NCI-H345 (cell line): ENCODE measurements at regions not wholly inside any gene's neighbourhood (a gene's known extent, or its start where the extent isn't known, plus 50 kb on each side); places are given as distances from the start of the nearest gene placed in this dataset.

Source experiments
- DNase-seq: peaks from one replicate; lab custom pipeline; 2025; lab: John Stamatoyannopoulos, UW

GRCh38 chr3:64311424-64312061, 86.3 kb upstream of the PRICKLE2 start:
- no peak for DNase-seq

GRCh38 chr3:64308931-64309330, 83.7 kb upstream of the PRICKLE2 start:
- no peak for DNase-seq

GRCh38 chr3:64306745-64307144, 81.5 kb upstream of the PRICKLE2 start:
- DNase-seq, result no peak

GRCh38 chr3:64305731-64306130, 80.5 kb upstream of the PRICKLE2 start:
- DNase-seq, result no peak

GRCh38 chr3:64304828-64305410, 79.7 kb upstream of the PRICKLE2 start:
- no peak for DNase-seq

- DNase-seq, result no peak
Observed at GRCh38 chr3:64303881-64304280, 78.6 kb upstream of the PRICKLE2 start.

GRCh38 chr3:64303401-64303800, 78.1 kb upstream of the PRICKLE2 start:
- no peak for DNase-seq

- no peak for DNase-seq
Observed at GRCh38 chr3:64301476-64301875, 76.2 kb upstream of the PRICKLE2 start.

GRCh38 chr3:64300790-64301423, 75.6 kb upstream of the PRICKLE2 start:
- DNase-seq, result no peak

- no peak for DNase-seq
Observed at GRCh38 chr3:64299206-64299605, 73.9 kb upstream of the PRICKLE2 start.

GRCh38 chr3:64297563-64297962, 72.3 kb upstream of the PRICKLE2 start:
- no peak for DNase-seq

- DNase-seq, result no peak
Observed at GRCh38 chr3:64295594-64295993, 70.3 kb upstream of the PRICKLE2 start.

GRCh38 chr3:64294771-64295170, 69.5 kb upstream of the PRICKLE2 start:
- no peak for DNase-seq

- no peak for DNase-seq
Observed at GRCh38 chr3:64293121-64293520, 67.9 kb upstream of the PRICKLE2 start.

- DNase-seq, result no peak
Observed at GRCh38 chr3:64291956-64292355, 66.7 kb upstream of the PRICKLE2 start.

- DNase-seq, result no peak
Observed at GRCh38 chr3:64291345-64291744, 66.1 kb upstream of the PRICKLE2 start.

- no peak for DNase-seq
Observed at GRCh38 chr3:64290864-64291263, 65.6 kb upstream of the PRICKLE2 start.

GRCh38 chr3:64290161-64290560, 64.9 kb upstream of the PRICKLE2 start:
- DNase-seq, result no peak

GRCh38 chr3:64289622-64290021, 64.4 kb upstream of the PRICKLE2 start:
- no peak for DNase-seq

GRCh38 chr3:64278625-64279024, 53.4 kb upstream of the PRICKLE2 start:
- no peak for DNase-seq

- no peak for DNase-seq
Observed at GRCh38 chr3:64276131-64276530, 50.9 kb upstream of the PRICKLE2 start.
